ENCODE measurements at regions not wholly inside any gene's neighbourhood (a gene's known extent, or its start where the extent isn't known, plus 50 kb on each side); places are given as distances from the start of the nearest gene placed in this dataset.

GRCh38 chr7:142337054-142338001, 79.5 kb upstream of the PRSS58 start:
- TF ChIP-seq CTCF (IDR thresholded peaks at IDR 0.05; ENCODE audit: insufficient read depth, low read depth, low read length, missing control alignments) = no peak
- DNase-seq (ENCODE audit: low read depth) = no peak
- H3K4me3 ChIP-seq (ENCODE audit: low read depth, low read length) = no peak overlapping the region

GRCh38 chr7:142334806-142335205, 76.9 kb upstream of the PRSS58 start:
- no peak for TF ChIP-seq CTCF (IDR thresholded peaks at IDR 0.05; ENCODE audit: insufficient read depth, low read depth, low read length, missing control alignments)
- no peak for DNase-seq (ENCODE audit: low read depth)
- H3K4me3 ChIP-seq (ENCODE audit: low read depth, low read length) = no peak overlapping the region

GRCh38 chr7:142334236-142334635, 76.4 kb upstream of the PRSS58 start:
- no peak for TF ChIP-seq CTCF (IDR thresholded peaks at IDR 0.05; ENCODE audit: insufficient read depth, low read depth, low read length, missing control alignments)
- no peak for DNase-seq (ENCODE audit: low read depth)
- no peak overlapping the region for H3K4me3 ChIP-seq (ENCODE audit: low read depth, low read length)

GRCh38 chr7:142332421-142332820, 74.6 kb upstream of the PRSS58 start:
- H3K4me3 ChIP-seq (ENCODE audit: low read depth, low read length) = no peak overlapping the region
- TF ChIP-seq CTCF (IDR thresholded peaks at IDR 0.05; ENCODE audit: insufficient read depth, low read depth, low read length, missing control alignments) = no peak
- DNase-seq (ENCODE audit: low read depth) = no peak

GRCh38 chr7:142331941-142332340, 74.1 kb upstream of the PRSS58 start:
- DNase-seq (ENCODE audit: low read depth) = no peak
- TF ChIP-seq CTCF (IDR thresholded peaks at IDR 0.05; ENCODE audit: insufficient read depth, low read depth, low read length, missing control alignments) = no peak
- no peak overlapping the region for H3K4me3 ChIP-seq (ENCODE audit: low read depth, low read length)

- TF ChIP-seq CTCF (IDR thresholded peaks at IDR 0.05; ENCODE audit: insufficient read depth, low read depth, low read length, missing control alignments) = no peak
- H3K4me3 ChIP-seq (ENCODE audit: low read depth, low read length) = no peak overlapping the region
- DNase-seq (ENCODE audit: low read depth) = no peak
Measured at GRCh38 chr7:142329062-142329790, 71.4 kb upstream of the PRSS58 start.

Data from GM12865 (cell line).